ENCODE measurements at regions not wholly inside any gene's neighbourhood (a gene's known extent, or its start where the extent isn't known, plus 50 kb on each side); places are given as distances from the start of the nearest gene placed in this dataset.
"Not testable (repeated sequence)": the region's sequence is repeated elsewhere in the genome, so short reads cannot be mapped to it uniquely, and the experiment has no call there.

GRCh38 chr1:228887101-228887500, 151.8 kb downstream of the RHOU start:
- no peak overlapping the region for H3K27ac ChIP-seq
- no peak for TF ChIP-seq CTCF (conservative IDR thresholded peaks at IDR 0.05)
- TF ChIP-seq ZFX (IDR thresholded peaks at IDR 0.05): no peak

GRCh38 chr1:228887960-228888359, 152.7 kb downstream of the RHOU start:
- H3K27ac ChIP-seq: no peak overlapping the region
- TF ChIP-seq ZFX (IDR thresholded peaks at IDR 0.05) (no peak), CTCF (conservative IDR thresholded peaks at IDR 0.05) (no peak)

- no peak overlapping the region for H3K27ac ChIP-seq
- TF ChIP-seq CTCF (conservative IDR thresholded peaks at IDR 0.05): no peak
- TF ChIP-seq ZFX (IDR thresholded peaks at IDR 0.05): no peak
Observed at GRCh38 chr1:228889289-228889688, 154.0 kb downstream of the RHOU start.

- H3K27ac ChIP-seq: no peak overlapping the region
- TF ChIP-seq CTCF (conservative IDR thresholded peaks at IDR 0.05) (no peak), ZFX (IDR thresholded peaks at IDR 0.05) (no peak)
Observed at GRCh38 chr1:228891272-228892034, 156.2 kb downstream of the RHOU start.

- H3K27ac ChIP-seq: not testable (repeated sequence)
Observed at GRCh38 chr1:228892200-228892599, 156.9 kb downstream of the RHOU start.

GRCh38 chr1:228894442-228894989, 159.2 kb downstream of the RHOU start:
- no peak for TF ChIP-seq ZFX (IDR thresholded peaks at IDR 0.05)
- no peak for TF ChIP-seq CTCF (conservative IDR thresholded peaks at IDR 0.05)
- no peak overlapping the region for H3K27ac ChIP-seq

- H3K27ac ChIP-seq: no peak overlapping the region
- TF ChIP-seq ZFX (IDR thresholded peaks at IDR 0.05): no peak
- TF ChIP-seq CTCF (conservative IDR thresholded peaks at IDR 0.05): no peak
Observed at GRCh38 chr1:228897901-228898300, 162.6 kb downstream of the RHOU start.

GRCh38 chr1:228898582-228898992, 163.3 kb downstream of the RHOU start:
- H3K27ac ChIP-seq: no peak overlapping the region
- no peak for TF ChIP-seq ZFX (IDR thresholded peaks at IDR 0.05)
- TF ChIP-seq CTCF (conservative IDR thresholded peaks at IDR 0.05): no peak

Data from C4-2B (cell line).